ENCODE measurements at regions not wholly inside any gene's neighbourhood (a gene's known extent, or its start where the extent isn't known, plus 50 kb on each side); places are given as distances from the start of the nearest gene placed in this dataset.

DNA sequence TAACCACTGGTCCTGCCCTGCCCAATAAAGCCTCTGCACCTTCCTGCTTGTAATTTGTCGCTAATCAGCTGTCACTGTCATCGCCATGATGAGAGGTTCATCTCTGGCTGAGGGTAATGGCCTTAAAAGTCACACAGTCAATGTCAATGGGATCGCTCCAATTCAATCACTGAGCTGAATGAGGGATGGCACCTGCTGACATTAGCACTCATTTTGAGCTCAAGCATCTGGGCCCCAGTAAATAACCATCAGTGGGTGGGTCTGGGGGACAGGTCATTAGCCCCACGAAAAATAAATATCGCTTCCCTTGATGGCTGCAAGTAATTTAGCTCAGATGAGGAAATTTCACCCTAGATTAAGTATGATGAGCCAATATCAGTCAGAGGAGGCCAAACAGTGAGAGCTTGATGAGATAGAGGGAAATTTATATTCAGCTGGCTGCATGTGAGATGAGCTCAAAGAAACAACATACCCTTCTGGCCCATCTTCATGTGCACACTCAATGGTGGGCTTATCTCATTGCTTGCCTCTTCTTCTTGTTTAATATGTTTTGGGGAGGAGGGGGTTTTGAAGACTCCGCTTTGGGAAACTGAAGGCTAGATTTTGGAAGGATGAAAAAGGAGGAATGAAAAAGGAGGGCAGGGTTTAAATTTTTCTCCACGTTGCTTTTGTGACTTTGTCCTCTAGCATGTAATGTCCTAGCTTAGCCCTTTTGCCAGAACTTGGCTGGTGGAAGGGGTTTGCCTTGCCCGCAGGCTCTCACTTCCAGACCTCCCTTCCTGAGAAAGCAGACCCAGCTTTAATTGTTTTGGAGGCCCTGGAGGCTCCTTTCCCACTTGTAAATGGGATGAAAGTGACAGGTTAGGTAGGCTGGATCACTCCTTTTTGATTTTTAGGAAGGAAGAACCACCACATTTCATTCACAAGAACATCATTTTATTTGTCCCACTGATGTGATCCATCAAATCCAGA lies 84.8 kb upstream of the PAQR3 start:
- TF ChIP-seq CTCF (IDR thresholded peaks at IDR 0.05; ENCODE audit: insufficient read depth, low read length, poor library complexity, severe bottlenecking): no peak

GRCh38 chr4:79022529-79022928 lies 83.3 kb upstream of the PAQR3 start:
- Histone ChIP-seq H3K4me3 (replicated peaks; ENCODE audit: low read depth, low read length) (no peak overlapping the region), H3K27me3 (replicated peaks; ENCODE audit: control insufficient read depth, insufficient read depth, low read length) (no peaks in the 10 kb centered on the region), H3K36me3 (ENCODE audit: control insufficient read depth, insufficient read depth, low read length) (no peaks in the 10 kb centered on the region)
- no peak for DNase-seq (ENCODE audit: extremely low read depth, insufficient read length)
- TF ChIP-seq CTCF (IDR thresholded peaks at IDR 0.05; ENCODE audit: insufficient read depth, low read length, poor library complexity, severe bottlenecking): no peak

More for the DNA sequence above, 84.8 kb upstream of the PAQR3 start:
- H3K4me3 ChIP-seq (replicated peaks; ENCODE audit: low read depth, low read length): no peak overlapping the region
- DNase-seq (ENCODE audit: extremely low read depth, insufficient read length): no peak
- H3K27me3 ChIP-seq (replicated peaks; ENCODE audit: control insufficient read depth, insufficient read depth, low read length): no peaks in the 10 kb centered on the region
- H3K36me3 ChIP-seq (ENCODE audit: control insufficient read depth, insufficient read depth, low read length): no peaks in the 10 kb centered on the region

DNA sequence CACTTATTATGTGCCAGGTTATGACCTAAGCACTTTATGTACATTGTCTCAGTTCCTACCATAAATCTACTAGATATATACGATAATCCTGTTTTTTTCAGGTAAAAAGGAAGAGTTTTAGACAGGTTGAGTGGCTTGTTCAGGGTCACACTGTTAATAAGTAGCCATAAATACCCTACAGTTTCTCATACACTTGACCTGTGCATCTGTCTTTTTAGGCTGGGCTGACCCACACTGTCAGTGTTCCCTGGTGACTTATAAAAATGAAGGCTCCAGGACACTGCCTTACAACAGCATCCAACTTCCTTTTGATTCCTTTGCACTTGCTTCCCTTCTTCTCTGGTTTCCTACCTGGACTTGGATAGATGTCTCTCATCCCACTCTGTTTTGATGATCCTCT lies 78.2 kb upstream of the PAQR3 start:
- TF ChIP-seq CTCF (IDR thresholded peaks at IDR 0.05; ENCODE audit: insufficient read depth, low read length, poor library complexity, severe bottlenecking): no peak
- DNase-seq (ENCODE audit: extremely low read depth, insufficient read length): no peak
- H3K36me3 ChIP-seq (ENCODE audit: control insufficient read depth, insufficient read depth, low read length): no peaks in the 10 kb centered on the region
- no peak overlapping the region for H3K4me3 ChIP-seq (replicated peaks; ENCODE audit: low read depth, low read length)
- H3K27me3 ChIP-seq (replicated peaks; ENCODE audit: control insufficient read depth, insufficient read depth, low read length): no peaks in the 10 kb centered on the region

GRCh38 chr4:79016878-79017277 lies 77.6 kb upstream of the PAQR3 start:
- no peak overlapping the region for H3K4me3 ChIP-seq (replicated peaks; ENCODE audit: low read depth, low read length)
- no peaks in the 10 kb centered on the region for H3K36me3 ChIP-seq (ENCODE audit: control insufficient read depth, insufficient read depth, low read length)
- no peak for TF ChIP-seq CTCF (IDR thresholded peaks at IDR 0.05; ENCODE audit: insufficient read depth, low read length, poor library complexity, severe bottlenecking)
- DNase-seq (ENCODE audit: extremely low read depth, insufficient read length): no peak
- H3K27me3 ChIP-seq (replicated peaks; ENCODE audit: control insufficient read depth, insufficient read depth, low read length): no peaks in the 10 kb centered on the region

- no peaks in the 10 kb centered on the region for H3K27me3 ChIP-seq (replicated peaks; ENCODE audit: control insufficient read depth, insufficient read depth, low read length)
- H3K4me3 ChIP-seq (replicated peaks; ENCODE audit: low read depth, low read length): no peak overlapping the region
- no peaks in the 10 kb centered on the region for H3K36me3 ChIP-seq (ENCODE audit: control insufficient read depth, insufficient read depth, low read length)
- TF ChIP-seq CTCF (IDR thresholded peaks at IDR 0.05; ENCODE audit: insufficient read depth, low read length, poor library complexity, severe bottlenecking): no peak
- DNase-seq (ENCODE audit: extremely low read depth, insufficient read length): no peak
Measured at GRCh38 chr4:79015411-79015810, 76.2 kb upstream of the PAQR3 start.
